ENCODE measurements at regions not wholly inside any gene's neighbourhood (a gene's known extent, or its start where the extent isn't known, plus 50 kb on each side); places are given as distances from the start of the nearest gene placed in this dataset.

DNA sequence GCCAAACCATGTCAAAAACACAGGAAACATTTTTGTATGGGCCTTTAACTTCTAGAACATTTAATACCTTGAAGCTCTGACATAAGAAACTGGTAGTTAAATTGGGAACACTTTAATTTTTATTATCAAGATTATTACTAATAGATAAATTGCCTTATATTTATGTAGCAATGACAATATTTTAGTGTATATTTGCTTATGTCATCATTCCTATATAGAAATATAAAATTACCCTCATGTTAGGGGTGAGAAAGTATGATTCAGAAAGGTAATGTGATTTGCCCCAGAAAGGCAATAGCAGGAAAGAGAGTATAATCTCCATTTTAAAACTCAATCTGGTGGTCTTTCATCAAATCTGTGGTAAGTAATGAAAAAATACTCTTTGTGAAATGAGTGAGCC lies 147.4 kb downstream of the IL15 start:
- no peak for DNase-seq (ENCODE audit: low read depth)

DNA sequence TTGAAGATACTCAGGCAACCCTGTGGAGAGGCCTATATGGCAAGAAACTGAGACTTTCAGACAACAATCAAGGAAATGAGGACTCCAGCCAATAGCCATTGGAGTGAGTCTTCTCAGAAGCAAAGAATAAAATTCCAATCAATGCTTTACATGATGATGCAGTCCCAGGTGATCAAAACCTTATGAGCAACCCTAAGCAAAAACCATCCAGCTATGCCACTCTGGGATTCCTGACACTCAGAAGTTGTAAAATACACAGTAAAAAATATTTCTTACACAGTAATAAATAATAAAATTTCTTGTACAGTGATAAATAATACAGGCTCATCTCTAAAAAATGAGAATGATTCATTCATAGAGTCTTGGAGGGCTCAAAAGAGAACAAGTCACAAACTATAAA lies 150.6 kb downstream of the IL15 start:
- no peak for DNase-seq (ENCODE audit: low read depth)

DNA sequence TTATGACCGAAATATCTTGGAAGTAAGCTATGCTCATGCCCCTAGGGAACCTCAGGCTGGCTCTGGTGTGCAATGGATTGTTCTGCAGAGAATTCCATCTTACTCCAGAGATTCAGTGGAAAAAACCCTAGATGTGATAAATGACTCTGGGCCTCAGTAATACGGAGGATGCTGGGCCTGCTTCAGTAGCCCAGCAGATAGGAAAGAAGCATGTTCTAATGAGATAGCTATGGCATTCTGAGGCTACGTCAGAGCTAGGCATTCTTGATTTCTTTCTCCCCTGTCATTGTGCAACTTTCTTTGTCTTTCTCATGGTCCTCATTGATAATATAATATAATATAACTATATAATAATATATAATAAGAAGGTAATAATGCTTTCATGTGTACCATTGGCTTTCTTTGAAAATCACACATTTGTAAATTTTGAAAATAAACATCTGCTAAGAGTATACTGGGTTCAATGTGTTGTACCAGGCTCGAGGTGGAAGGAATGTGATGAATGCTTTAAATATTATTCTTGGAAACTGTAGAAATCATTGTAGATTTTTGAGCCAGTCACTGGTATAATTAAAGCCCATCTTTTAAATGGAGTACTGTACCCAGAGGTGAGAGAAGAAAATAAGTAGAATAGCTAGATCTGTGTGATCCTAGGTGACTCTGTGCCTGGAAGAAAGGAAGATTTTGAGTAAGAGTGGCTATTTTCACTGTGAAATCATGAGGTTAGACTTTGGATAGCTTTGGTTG lies 152.0 kb downstream of the IL15 start:
- no peak for DNase-seq (ENCODE audit: low read depth)

DNA sequence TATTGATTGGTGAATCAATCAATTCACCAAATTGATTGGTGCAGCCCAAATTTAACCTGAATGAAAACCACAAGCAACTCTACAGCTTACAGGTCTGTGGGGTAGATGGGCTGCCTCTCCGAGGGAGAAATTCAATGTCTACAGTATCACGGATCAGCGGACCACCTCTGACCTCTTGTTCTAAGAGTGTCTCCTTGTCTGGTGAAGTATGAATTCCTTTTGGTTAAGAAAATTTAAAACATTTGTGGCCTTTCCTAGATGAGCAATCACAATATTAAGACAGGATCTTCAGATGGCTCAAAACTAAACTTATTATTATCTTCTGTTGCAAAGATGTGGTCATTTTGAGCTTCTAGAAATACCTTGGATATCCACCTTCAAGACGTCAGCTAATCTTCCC lies 153.3 kb downstream of the IL15 start:
- DNase-seq (ENCODE audit: low read depth) = no peak

DNA sequence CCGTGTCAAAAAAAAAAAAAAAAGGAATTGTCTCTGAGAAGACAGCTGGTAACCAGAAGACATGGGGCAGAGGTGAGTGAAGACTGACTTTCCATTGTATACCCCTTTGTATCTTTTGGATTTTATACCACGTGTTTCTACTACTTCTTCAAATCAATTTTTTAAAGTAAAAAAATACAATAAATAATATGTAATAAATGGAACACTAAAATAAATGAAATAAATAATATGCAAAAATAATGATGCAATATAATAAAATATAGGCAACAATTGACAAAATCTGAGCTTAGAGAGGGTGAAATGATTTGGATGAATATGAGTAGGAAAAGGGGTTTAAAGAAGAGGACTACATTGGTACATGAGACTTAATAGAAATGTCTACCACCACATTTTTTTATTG lies 155.8 kb downstream of the IL15 start:
- DNase-seq (ENCODE audit: low read depth) = no peak

DNA sequence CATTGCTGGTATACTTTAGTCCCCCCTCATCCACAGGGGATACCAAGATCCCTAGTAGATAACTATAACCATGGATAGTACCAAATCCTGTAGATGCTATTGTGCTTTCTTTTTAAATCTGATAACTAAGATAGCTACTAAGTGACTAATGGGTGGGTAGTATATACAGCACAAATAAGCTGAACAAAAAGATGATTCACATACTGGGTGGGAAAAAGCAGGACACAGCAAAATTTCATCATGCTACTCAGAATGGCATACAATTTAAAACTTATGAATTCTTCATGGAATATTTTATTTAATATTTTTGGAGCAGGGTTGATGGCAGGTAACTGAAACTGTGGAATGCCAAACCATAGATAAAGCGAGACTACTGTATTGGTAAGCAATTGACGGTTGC lies 161.6 kb downstream of the IL15 start:
- DNase-seq (ENCODE audit: low read depth) = no peak

DNA sequence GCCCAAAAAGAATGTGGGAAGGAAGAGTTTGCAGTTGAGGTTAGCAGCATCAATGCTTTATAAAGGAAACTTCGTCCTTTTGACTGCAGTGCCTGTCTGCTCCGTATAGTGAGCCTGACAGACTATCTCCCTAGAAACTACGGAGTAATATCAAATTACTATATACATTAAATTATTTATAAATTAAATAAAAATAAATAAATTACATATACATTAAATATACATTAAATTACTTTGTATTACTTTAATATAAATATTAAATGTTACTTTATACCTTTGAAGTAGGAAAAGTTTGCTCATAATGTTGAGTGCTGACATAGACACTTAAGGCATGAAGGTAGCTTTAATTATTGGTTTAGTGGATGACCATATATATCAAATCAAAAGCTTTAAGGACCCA lies 165.2 kb downstream of the IL15 start:
- DNase-seq (ENCODE audit: low read depth) = no peak

DNA sequence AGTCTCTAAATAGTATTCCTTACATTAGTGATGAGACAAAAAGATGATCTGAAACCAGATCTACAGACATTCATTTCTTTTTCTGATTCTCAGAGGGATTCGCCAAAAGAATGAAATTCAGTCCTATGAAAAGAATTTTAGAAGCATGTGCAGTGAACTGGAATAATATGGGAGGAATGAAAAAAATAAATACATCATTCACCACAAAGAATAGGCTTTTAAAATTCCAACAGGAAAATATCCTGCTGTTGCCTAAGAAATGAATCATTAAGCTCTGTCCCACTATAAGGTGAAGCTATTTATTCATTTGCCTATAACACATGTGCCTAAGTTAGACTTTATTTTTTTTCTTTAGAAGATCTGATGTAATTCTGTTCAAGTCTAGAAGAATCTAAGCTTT lies 165.9 kb downstream of the IL15 start:
- DNase-seq (ENCODE audit: low read depth) = peak; percentile 80

DNA sequence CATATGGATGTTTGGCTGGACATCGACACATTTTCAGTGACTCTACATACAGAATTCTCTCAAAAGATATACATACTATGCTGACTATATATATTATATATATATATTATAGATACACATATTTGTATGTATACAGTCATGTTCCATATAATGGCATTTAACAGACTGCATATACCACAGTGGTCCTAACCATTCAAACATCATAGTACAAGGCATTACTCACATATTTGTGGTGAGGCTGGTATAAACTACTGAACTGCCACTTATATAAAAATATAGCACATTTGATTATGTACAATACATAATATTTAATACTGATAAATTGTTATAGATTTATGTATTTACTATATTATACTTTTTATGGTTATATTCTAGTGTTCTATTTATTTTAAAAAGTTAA lies 168.5 kb downstream of the IL15 start:
- DNase-seq (ENCODE audit: low read depth) = no peak

DNA sequence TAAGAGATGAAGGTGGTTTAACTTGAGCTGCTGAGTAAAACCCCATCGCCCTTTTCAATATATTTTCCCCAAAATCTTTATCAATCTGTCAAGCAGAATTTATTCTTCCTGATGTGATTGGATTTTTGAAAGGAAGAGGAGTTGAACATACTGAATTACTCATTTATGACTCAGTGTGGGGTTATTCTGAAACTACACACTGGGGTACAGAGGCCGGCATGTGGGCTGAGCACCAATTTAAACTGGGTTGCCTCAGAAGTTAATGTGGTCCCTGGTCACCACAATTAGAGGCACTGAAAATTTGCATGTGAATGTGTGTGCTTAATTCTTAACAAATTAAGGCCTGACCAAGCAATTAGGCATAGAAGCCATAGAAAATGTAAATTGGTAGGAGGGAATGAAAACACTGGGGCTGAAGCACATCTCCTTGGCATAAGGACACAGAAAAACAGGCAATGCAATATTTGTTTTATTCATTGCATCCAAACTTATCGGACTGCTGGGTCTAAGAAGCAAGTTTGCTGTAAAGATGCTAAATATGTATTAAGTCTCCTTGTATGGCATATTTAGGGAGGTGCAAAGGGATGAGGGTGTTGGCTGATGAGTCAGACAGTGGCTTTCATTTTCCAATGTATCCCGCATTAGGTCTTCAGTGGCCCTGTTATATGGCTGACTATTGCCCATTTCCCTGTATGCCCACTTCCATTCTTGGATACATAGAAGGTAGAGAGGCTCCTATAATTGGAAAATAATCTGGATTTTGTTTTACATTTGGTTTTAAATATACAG lies 170.9 kb downstream of the IL15 start:
- no peak for DNase-seq (ENCODE audit: low read depth)

DNA sequence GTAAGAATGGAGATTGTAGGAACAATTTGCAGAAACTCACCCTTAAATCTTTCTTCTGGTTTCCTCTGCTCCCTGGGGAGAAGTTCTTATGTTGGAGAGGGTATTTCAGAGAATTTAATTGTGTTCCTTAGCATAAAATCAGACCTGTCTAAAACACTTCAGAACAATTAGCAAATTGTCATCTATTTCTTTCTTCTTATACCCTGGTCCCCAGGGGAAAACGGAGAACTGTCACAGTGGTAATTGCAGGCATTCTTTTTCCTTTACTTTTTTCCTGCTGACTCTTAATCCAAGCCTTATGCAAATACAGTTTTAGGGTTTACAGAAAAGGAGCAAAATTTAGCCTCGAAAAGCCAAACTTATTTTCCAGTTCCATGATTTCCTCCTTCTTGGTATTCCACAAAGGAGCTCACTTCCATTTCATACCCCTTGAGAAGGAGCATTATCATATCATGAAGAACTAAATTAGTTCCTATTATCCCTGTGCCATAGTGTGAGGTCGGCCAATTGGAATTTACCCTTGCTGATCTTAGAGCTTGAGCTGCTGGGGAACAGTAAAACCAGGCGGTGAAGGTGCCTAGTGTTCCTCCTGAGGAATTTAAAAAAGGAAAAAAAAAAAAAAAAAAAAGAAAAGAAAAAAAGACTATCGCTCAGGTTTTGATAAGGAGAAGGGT lies 173.8 kb downstream of the IL15 start:
- no peak for DNase-seq (ENCODE audit: low read depth)

DNA sequence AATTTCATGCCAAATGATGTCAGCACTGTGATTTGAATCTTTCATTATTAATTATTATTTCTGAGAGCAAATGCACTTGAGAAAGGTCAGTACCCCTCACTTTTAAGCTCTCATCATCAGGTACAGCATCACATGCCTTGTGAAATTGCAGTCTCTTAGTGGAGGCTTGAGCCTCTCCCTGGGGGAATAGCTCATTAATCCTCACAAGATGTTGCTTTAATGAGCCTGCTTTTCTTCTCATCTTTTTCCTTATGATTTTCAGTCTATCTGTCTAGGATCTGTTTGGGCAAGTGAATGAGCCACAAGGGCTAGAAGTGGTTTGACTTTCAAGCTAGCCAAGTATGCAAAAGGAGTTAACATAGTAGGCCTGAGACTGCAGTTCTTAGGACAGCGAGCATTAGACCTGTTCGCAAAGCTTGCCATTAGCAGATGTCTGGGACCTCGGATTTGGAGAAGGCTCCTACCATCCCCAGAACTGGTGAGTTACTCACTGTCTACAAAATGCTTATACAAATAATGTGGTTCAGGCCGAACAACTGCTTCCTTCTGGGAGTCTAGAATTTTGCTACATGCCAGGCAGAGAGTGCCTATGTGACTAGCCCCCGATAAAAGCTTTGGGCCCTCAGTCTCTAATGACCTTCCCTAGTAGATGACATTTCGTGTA lies 174.5 kb downstream of the IL15 start:
- DNase-seq (ENCODE audit: low read depth) = no peak

DNA sequence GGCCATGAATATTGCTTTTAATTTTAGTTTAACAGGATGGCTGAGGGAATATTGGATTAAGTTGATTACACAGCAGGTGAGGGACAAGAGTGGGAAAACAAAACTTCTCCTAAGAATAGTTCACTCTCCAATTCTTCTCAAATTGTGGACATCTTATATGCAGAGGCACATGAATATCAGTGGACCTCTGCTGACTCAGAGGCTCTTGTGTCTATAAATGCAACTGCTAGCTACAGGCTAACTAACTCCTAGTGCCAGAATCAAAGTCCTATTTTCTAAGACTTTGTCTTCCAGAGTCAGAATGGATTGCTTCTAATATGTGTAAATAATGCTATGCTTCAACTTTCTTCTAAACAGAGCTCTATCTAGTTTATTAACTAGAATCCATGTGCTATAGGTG lies 175.8 kb downstream of the IL15 start:
- no peak for DNase-seq (ENCODE audit: low read depth)

DNA sequence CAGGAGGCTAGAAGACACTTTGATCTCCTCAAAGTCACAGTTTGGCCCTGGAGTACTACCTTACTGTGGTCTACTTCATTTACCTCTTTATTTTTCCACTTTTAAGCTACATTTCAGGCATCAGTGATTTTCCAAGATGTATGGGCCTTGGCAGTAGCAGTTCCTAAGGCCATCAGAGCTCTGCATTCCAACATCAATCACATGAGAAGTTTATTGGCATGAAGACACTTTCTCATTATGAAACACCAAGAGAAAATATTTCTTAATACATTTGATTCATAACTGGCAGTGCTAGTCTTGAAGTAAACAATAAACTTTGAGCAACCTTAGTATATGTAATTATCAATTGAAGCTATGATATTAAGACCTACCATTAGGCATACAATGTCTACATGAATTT lies 178.1 kb downstream of the IL15 start:
- no peak for DNase-seq (ENCODE audit: low read depth)

DNA sequence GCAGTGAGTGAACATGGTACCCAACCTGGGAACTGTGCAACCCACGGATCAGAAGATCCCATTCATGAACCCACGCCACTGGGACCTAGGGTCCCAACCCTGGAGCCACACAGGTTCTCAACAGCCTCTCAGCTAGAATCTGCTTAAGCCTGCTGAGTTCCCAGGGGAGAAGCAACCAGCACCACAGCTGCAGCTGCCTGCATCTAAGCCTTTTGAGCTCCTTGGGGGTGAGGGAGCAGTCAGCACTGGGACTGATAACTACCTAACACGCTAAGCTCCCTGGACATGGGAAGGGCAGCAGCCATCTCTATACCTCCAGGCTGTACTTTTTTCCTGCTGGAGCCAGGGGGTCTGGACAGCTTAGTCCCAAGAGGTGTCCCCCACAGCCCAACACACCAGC lies 179.3 kb downstream of the IL15 start:
- no peak for DNase-seq (ENCODE audit: low read depth)

DNA sequence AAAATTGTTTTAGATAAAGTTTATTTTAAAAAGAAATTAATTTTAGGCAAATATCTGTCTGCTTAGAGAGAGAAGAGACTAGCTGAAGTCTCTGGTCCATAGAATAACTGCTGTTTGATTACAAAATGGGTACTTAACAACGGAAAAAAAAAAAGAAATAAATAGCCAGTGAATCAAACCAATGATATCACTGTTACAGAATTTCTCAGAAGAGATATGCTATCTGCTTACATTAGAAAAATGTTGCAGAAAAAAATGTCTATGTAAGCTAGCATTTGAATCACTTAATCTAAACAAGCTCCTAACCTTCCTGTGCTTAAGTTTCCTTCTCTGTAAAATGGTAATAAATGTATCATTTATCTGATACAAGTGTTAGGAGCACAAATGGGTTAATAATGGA lies 189.9 kb downstream of the IL15 start:
- no peak for DNase-seq (ENCODE audit: low read depth)

DNA sequence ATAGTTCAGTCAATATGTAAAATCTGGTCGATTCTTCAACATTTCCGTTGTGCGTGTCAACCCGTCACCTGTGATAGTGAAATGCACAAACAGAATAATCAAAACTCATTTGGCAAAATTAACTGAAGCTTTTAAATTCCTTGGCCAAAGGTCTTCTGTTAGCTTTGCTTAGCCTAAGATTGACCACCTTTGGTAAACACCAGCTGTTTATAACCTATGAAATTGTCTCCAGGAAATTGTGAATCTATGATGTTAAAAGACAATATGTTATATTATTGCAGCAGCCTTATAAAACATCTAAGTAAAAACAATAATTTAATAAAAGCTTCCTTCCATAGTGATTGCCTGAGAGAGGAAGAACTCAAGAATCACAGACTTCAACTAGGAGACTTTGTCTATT lies 196.8 kb downstream of the IL15 start:
- DNase-seq (ENCODE audit: low read depth) = no peak

DNA sequence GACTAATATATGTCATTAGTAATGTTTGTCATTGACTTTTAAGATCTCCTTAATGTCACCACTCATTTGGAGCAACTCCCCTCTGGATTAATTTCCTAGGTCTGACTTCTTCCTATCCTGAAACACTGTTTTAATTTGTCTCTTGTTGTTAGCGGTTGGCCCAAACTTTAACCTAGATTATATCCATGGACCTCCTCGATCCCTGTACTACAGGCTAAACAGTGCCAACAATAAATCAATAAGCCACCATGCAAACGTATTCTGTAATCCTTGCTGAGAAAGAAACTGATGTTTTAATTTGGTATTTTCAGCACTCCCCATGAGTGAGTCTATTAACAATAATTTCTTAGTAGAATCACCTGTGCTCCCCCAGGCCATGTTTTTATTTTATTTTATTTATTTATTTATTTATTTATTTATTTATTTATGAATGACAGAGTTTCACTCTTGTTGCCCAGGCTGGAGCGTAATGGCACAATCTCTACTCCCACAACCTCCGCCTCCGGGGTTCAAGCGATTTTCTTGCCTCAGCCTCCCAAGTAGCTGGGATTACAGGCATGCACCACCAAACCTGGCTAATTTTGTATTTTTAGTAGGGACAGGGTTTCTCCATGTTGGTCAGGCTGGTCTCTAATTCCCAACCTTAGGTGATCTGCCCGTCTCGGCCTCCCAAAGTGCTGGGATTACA lies 204.1 kb downstream of the IL15 start:
- no peak for DNase-seq (ENCODE audit: low read depth)

DNA sequence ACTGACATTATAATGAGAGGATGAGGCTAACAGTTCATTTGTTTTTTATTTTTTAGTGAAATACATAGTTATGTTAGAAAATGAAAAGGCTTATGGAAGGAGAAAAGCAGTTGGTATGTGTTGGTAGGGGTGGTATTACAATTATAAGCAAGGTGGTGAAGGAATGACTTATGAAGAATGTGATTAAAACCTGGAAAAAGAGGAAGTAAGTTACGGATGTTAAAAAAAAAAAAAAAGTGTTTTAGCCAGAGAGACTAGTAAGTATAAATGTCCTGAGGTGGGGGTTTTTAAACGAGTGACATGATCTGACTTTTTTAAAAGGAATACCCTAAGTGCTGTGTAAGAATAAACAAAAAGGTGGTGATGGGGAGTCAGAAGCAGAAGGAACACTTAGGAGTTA lies 206.8 kb downstream of the IL15 start:
- DNase-seq (ENCODE audit: low read depth) = no peak

DNA sequence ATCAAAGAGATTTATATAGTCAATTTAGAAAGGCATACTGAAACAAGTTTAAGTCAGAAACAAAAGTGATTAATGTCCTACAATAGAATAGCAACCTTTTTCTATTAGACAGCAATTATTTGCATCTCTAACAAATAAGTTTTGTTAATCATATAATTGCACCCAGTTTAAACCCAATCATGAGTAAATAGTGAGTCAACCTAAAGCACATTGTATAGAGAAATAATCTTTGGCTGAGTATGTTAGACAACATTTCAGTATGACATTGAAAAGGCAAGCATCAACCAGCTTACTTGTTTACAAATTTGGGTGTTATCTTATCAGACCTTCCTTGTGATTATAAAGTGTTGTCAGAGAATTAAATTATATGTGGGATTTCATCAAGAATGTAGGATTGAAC lies 209.5 kb downstream of the IL15 start:
- DNase-seq (ENCODE audit: low read depth) = no peak

DNA sequence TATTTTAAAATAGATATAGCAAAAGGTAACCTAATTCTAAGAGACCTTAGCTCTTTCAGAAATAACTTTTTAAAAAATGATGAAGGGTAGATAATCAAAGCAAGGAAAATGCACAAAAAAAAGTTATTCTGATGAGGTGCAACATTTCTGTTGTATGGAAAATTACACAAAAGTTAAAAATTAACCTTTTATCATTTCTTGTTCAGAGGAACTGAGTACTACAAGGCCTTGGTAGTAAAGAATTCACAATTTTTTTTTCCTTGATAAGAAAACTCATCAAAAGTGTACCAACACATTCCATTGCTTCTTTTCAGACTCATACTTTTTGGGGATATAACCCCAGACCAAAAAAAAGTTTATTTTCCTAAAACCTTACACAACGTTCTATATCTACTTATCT lies 213.0 kb downstream of the IL15 start:
- no peak for DNase-seq (ENCODE audit: low read depth)

DNA sequence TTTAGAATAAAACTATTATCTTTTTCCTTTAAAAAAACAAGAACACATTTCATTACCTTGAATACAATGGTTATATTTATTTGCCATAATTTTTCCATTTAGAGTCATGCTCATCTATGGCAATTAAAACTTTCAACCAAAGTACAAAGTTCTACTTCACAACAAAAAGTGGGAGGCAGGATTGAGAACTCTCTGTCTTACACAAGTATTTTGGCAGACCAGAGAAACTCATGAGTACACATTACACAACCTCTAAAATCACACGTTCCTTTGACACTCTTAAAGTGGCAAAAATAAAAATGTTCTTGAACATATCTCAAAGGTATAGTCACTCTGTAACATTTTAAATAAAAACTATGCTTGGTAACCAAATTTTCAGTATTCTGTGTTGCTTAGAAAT lies 213.4 kb downstream of the IL15 start:
- DNase-seq (ENCODE audit: low read depth) = no peak

Measured in GM04503 (cell line).